Fibroblast of mammary gland (primary cell): ENCODE measurements at regions not wholly inside any gene's neighbourhood (a gene's known extent, or its start where the extent isn't known, plus 50 kb on each side); places are given as distances from the start of the nearest gene placed in this dataset.

ENCODE experiments used
- DNase-seq: peaks from one replicate; pipeline ENCODE4 v3.0.0-alpha.2; 2010; ENCODE audit warnings: low read depth
- H3K4me3 ChIP-seq: 2 replicates; pipeline ENCODE4 v1.5.1; 2011; ENCODE audit warnings: low read depth, mild to moderate bottlenecking, low read length, moderate library complexity; ENCODE audit not compliant: control insufficient read depth
- TF ChIP-seq, protein P1 (sequence below): conservative IDR thresholded peaks from 2 replicates; pipeline ENCODE4 v1.5.1; 2011; ENCODE audit warnings: low read depth, low read length, inconsistent platforms; ENCODE audit not compliant: control insufficient read depth, insufficient read depth

- H3K4me3 ChIP-seq = no peak overlapping the region
- TF ChIP-seq, protein P1, sequence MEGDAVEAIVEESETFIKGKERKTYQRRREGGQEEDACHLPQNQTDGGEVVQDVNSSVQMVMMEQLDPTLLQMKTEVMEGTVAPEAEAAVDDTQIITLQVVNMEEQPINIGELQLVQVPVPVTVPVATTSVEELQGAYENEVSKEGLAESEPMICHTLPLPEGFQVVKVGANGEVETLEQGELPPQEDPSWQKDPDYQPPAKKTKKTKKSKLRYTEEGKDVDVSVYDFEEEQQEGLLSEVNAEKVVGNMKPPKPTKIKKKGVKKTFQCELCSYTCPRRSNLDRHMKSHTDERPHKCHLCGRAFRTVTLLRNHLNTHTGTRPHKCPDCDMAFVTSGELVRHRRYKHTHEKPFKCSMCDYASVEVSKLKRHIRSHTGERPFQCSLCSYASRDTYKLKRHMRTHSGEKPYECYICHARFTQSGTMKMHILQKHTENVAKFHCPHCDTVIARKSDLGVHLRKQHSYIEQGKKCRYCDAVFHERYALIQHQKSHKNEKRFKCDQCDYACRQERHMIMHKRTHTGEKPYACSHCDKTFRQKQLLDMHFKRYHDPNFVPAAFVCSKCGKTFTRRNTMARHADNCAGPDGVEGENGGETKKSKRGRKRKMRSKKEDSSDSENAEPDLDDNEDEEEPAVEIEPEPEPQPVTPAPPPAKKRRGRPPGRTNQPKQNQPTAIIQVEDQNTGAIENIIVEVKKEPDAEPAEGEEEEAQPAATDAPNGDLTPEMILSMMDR = no peak
- DNase-seq = no peak
Measured at GRCh38 chr18:6595666-6596065, 133.8 kb upstream of the ARHGAP28 start.

GRCh38 chr18:6598657-6599056 is 130.9 kb upstream of the ARHGAP28 start:
- TF ChIP-seq, protein P1 = no peak
- no peak for DNase-seq
- H3K4me3 ChIP-seq = no peak overlapping the region

- TF ChIP-seq, protein P1 = no peak
- DNase-seq = no peak
Measured at GRCh38 chr18:6600667-6601167, 128.8 kb upstream of the ARHGAP28 start.

GRCh38 chr18:6601241-6601640 is 128.3 kb upstream of the ARHGAP28 start:
- no peak overlapping the region for H3K4me3 ChIP-seq
- no peak for DNase-seq

More at GRCh38 chr18:6600667-6601167, 128.8 kb upstream of the ARHGAP28 start:
- H3K4me3 ChIP-seq = no peak overlapping the region

GRCh38 chr18:6602365-6602764 is 127.2 kb upstream of the ARHGAP28 start:
- TF ChIP-seq, protein P1 = no peak
- no peak for DNase-seq
- H3K4me3 ChIP-seq = no peak overlapping the region

More at GRCh38 chr18:6601241-6601640, 128.3 kb upstream of the ARHGAP28 start:
- TF ChIP-seq, protein P1 = no peak

DNA sequence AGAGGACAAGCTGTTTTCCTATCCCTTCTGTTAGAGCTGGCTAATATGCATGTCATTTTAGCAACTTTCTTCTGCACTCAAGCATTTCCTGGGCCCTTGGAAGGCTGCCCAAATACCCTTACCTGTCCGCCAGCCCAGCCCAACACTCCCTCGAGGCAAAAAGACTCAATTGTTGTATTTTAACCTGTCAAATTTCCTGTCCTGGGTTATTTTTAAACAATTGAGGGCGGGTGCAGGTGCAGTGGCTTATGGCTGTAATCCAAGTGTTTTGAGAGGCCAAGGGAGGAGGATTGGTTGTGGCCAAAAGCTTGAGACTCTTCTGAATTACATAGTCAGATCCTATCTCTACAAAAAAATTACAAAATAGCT is 125.0 kb upstream of the ARHGAP28 start:
- DNase-seq = no peak
- TF ChIP-seq, protein P1 = no peak
- no peak overlapping the region for H3K4me3 ChIP-seq
